GM12892 (cell line): ENCODE measurements at regions not wholly inside any gene's neighbourhood (a gene's known extent, or its start where the extent isn't known, plus 50 kb on each side); places are given as distances from the start of the nearest gene placed in this dataset.

Experiments
- POLR2A ChIP-seq: IDR thresholded peaks from 2 replicates; pipeline ENCODE4 v1.6.1; 2011; ENCODE audit warnings: low read depth, low read length, control low read depth
- POLR2AphosphoS5 ChIP-seq: IDR thresholded peaks from 2 replicates; pipeline ENCODE4 v1.6.1; 2011; ENCODE audit warnings: low read depth, low read length, control low read depth

DNA sequence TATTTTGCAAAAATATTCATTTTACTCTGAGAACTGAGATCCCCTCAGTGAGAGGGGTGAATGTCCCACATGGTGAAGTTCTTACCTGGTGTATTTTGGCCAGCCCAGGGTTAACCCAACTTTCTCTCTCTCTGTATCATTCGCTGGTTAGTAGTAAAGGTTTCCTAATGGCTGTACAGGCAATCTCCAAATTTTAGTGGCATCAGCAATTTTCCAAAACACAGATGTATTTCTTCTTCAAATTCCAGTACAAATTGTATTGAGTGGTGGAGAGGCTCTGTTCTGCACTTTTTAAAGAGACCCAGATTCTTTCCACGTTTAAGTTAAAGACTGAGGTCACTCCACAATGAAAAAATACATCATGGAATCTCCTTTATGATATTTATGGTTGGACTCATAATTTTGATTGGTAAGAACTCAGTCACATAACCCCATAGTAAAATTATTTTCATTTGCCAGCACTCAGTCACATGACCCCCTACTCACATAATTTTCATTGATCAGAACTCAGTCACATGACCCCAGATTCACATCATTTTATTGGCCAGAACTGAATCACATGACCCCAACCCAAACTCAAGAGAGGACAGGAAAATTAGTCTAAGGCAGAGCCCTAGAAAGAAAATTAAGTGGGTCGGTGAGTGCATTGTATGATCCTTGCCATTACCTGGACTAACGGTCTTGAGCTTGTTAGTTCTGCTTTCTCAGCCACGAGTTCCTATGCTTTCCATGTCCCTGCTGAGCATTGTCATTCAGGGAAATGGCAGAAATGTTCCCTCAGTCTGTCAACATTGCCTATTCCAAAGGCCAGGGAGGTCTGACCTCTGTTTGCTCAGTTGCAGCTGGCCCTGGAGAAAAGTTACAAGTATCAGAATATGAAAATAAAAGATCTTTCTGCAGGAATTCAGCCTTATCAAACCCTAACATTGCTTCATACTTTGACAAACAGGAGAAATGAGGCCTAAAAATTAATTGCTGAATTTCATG lies 1536.2 kb downstream of the AACS start:
- TF ChIP-seq POLR2A (no peak), POLR2AphosphoS5 (no peak)
